Neural cell (in vitro differentiated cells): ENCODE measurements at regions not wholly inside any gene's neighbourhood (a gene's known extent, or its start where the extent isn't known, plus 50 kb on each side); places are given as distances from the start of the nearest gene placed in this dataset.

Experiments
- CTCF ChIP-seq: fragments of 450-650 bp; IDR thresholded peaks from 2 replicates; pipeline ENCODE4 v1.5.1; 2014; ENCODE audit warnings: antibody characterized with exemption, mild to moderate bottlenecking, moderate library complexity; ENCODE audit not compliant: poor library complexity, severe bottlenecking
- MXI1 ChIP-seq: fragments of 450-650 bp; conservative IDR thresholded peaks from 2 replicates; pipeline ENCODE4 v1.6.1; 2014; ENCODE audit warnings: antibody characterized with exemption, mild to moderate bottlenecking; ENCODE audit not compliant: poor library complexity, severe bottlenecking

- TF ChIP-seq CTCF, result no peak
- TF ChIP-seq MXI1, result no peak
Measured at GRCh38 chr5:174326372-174326771, 280.9 kb downstream of the NSG2 start.
